ENCODE measurements at regions not wholly inside any gene's neighbourhood (a gene's known extent, or its start where the extent isn't known, plus 50 kb on each side); places are given as distances from the start of the nearest gene placed in this dataset.

DNA sequence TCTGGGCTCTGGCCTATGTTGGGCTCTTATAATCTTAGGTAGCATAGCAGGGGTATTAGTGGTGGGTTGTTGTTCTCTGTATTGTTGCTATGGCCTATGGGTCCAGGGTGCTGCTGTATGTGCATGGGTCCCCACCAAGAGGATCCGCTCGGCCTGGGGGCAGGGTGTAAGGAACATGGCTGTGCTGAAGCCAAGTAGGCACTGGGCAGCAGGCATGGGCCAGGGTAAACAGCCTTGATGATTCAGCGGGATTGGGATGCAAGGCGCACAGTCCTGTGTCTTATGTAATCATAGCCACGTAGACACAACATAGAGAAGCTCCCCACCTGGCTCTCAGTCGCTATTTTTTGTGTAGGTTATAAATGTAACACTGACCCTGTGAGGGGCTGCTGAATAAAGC is 306.9 kb downstream of the ZPLD1 start:
- TF ChIP-seq POLR2A (IDR thresholded peaks at IDR 0.05) = no peak
- TF ChIP-seq, protein P1, sequence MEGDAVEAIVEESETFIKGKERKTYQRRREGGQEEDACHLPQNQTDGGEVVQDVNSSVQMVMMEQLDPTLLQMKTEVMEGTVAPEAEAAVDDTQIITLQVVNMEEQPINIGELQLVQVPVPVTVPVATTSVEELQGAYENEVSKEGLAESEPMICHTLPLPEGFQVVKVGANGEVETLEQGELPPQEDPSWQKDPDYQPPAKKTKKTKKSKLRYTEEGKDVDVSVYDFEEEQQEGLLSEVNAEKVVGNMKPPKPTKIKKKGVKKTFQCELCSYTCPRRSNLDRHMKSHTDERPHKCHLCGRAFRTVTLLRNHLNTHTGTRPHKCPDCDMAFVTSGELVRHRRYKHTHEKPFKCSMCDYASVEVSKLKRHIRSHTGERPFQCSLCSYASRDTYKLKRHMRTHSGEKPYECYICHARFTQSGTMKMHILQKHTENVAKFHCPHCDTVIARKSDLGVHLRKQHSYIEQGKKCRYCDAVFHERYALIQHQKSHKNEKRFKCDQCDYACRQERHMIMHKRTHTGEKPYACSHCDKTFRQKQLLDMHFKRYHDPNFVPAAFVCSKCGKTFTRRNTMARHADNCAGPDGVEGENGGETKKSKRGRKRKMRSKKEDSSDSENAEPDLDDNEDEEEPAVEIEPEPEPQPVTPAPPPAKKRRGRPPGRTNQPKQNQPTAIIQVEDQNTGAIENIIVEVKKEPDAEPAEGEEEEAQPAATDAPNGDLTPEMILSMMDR (IDR thresholded peaks at IDR 0.05) = no peak
